ENCODE measurements at regions not wholly inside any gene's neighbourhood (a gene's known extent, or its start where the extent isn't known, plus 50 kb on each side); places are given as distances from the start of the nearest gene placed in this dataset.

- Histone ChIP-seq H2BK120ac (ENCODE audit: low read depth, low read length) (no peak overlapping the region), H3K4me3 (ENCODE audit: insufficient read depth, low read depth, low read length) (no peak overlapping the region), H3K36me3 (ENCODE audit: control insufficient read depth, insufficient read depth, low read length) (no peaks in the 10 kb centered on the region), H3K4ac (ENCODE audit: low read depth, low read length) (no peak overlapping the region), H4K20me1 (ENCODE audit: insufficient read depth, low read length) (no peaks in the 10 kb centered on the region), H2AK5ac (ENCODE audit: low read depth, low read length) (no peak overlapping the region), H3K4me2 (ENCODE audit: low read depth, low read length) (no peak overlapping the region), H3K27me3 (ENCODE audit: control insufficient read depth, insufficient read depth, low read length) (no peaks in the 10 kb centered on the region), H2BK20ac (ENCODE audit: low read depth, low read length) (no peak overlapping the region), H3K9me3 (ENCODE audit: control insufficient read depth, insufficient read depth, low read length) (peaks cover 30% of the 10 kb centered on the region), H3K56ac (ENCODE audit: extremely low read depth, insufficient read depth, low read length) (no peak overlapping the region), H3K27ac (ENCODE audit: insufficient read depth, low read length) (no peak overlapping the region), H4K8ac (ENCODE audit: low read depth in 2 of 2, low read length in 2 of 2) (no peak overlapping the region), H3K9ac (ENCODE audit: low read depth, low read length) (no peak overlapping the region), H4K5ac (ENCODE audit: low read depth, low read length) (no peak overlapping the region), H2BK15ac (ENCODE audit: low read depth, low read length) (no peak overlapping the region), H3K14ac (replicated peaks; ENCODE audit: low read depth, low read length) (no peak overlapping the region), H4K91ac (ENCODE audit: insufficient read depth, low read depth, low read length) (no peak overlapping the region), H3K9me1 (ENCODE audit: insufficient read depth, low read length) (no peaks in the 10 kb centered on the region), H3K18ac (ENCODE audit: low read depth, low read length) (no peak overlapping the region), H2BK5ac (ENCODE audit: low read depth, low read length, poor library complexity, severe bottlenecking) (no peak overlapping the region), H3K4me1 (ENCODE audit: control insufficient read depth, insufficient read depth, low read length) (no peaks in the 10 kb centered on the region), H2AK9ac (replicated peaks; ENCODE audit: low read depth, low read length, poor library complexity) (no peak overlapping the region), H2AFZ (replicated peaks; ENCODE audit: low read length, poor library complexity) (no peak overlapping the region), H3K23ac (ENCODE audit: low read depth, low read length) (no peak overlapping the region), H3K79me1 (ENCODE audit: low read depth in 1 of 2, low read length in 2 of 2) (no peaks in the 10 kb centered on the region)
- ChIA-PET POLR2A (ENCODE audit: unreplicated experiment) (no interaction called here), CTCF (no interaction called here)
- ATAC-seq (ENCODE audit: low read depth) (no peak), DNase-seq (no peak)
- dilution Hi-C loops (cut with HindIII; ENCODE audit: low sequenced_read_pairs, unreplicated experiment) (no loop called here), intact Hi-C loops (cut with micrococcal nuclease) (no loop called here), in situ Hi-C loops (cut with MboI; ENCODE audit: low sequenced_read_pairs) (no loop called here)
- TF ChIP-seq NFE2L2 (IDR thresholded peaks at IDR 0.05; ENCODE audit: low read depth, low read length) = no peak
- no peak for TF ChIP-seq CHD1 (IDR thresholded peaks at IDR 0.05; ENCODE audit: low read depth, low read length)
- TF ChIP-seq MXI1 (IDR thresholded peaks at IDR 0.05; ENCODE audit: borderline replicate concordance, low read depth, low read length) = no peak
- TF ChIP-seq POLR2A (IDR thresholded peaks at IDR 0.05; ENCODE audit: low read depth, low read length) = no peak
- no peak for TF ChIP-seq MAZ (IDR thresholded peaks at IDR 0.05; ENCODE audit: borderline replicate concordance, low read depth, low read length)
- no peak for TF ChIP-seq SMC3 (IDR thresholded peaks at IDR 0.05; ENCODE audit: low read depth, low read length)
- BruUV-seq (replicated peaks) = no TSS peak
- 25% methylated on average over 1 of the region's 9 CpGs; no CpG with 5 or more reads in 1 of the 2 experiments for WGBS, 2 experiments (ENCODE audit: extremely low coverage in 2 of 2, insufficient read length in 1 of 2)
Observed at GRCh38 chr6:168822376-168822775, 381.4 kb downstream of the SMOC2 start.
